CD4-positive, CD25-positive, alpha-beta regulatory T cell (primary cell): ENCODE measurements at regions not wholly inside any gene's neighbourhood (a gene's known extent, or its start where the extent isn't known, plus 50 kb on each side); places are given as distances from the start of the nearest gene placed in this dataset.

Experiments
- ATAC-seq, 2 donors: fragments of 150-1000 bp; cut with Tn5 transposase; one replicate each; pipeline ENCODE4 v1.10.0; 2021; ENCODE audit warnings: low read depth in 2 of 2, moderate number of reproducible peaks in 2 of 2, moderate library complexity in 1 of 2
- DNase-seq, 3 donors: peaks; one replicate each; pipeline versions ENCODE4 v3.0.0 to v3.0.0-alpha.2; 2012 to 2022; ENCODE audit warnings: mixed read lengths in 1 of 3
- H3K27ac ChIP-seq: one replicate; pipeline ENCODE4 v1.7.0; 2013; ENCODE audit warnings: mild to moderate bottlenecking, low read length; ENCODE audit not compliant: insufficient read depth, poor library complexity, severe bottlenecking
- H3K27me3 ChIP-seq: one replicate; pipeline ENCODE4 v1.7.0; 2013; ENCODE audit warnings: low read length; ENCODE audit not compliant: control insufficient read depth, insufficient read depth
- H3K36me3 ChIP-seq: one replicate; pipeline ENCODE4 v1.7.0; 2013; ENCODE audit warnings: mild to moderate bottlenecking, low read length, moderate library complexity; ENCODE audit not compliant: control insufficient read depth, insufficient read depth
- H3K4me1 ChIP-seq: 2 replicates; pipeline ENCODE4 v1.7.0; 2013; ENCODE audit warnings: mild to moderate bottlenecking, low read length; ENCODE audit not compliant: insufficient read depth, control insufficient read depth, poor library complexity, severe bottlenecking
- H3K4me3 ChIP-seq: one replicate; pipeline ENCODE4 v1.7.0; 2013; ENCODE audit warnings: low read depth, mild to moderate bottlenecking, low read length, moderate library complexity
- H3K9me3 ChIP-seq, 2 experiments: 1 replicate in 1 of 2; 2 replicates in 1 of 2; pipeline ENCODE4 v1.7.0; 2013; ENCODE audit warnings: low read length in 2 of 2, mild to moderate bottlenecking in 1 of 2, moderate library complexity in 1 of 2; ENCODE audit not compliant: control insufficient read depth in 2 of 2
- H3K27ac Mint-ChIP-seq, 3 donors: one replicate each; pipeline ENCODE4 v1.8.0; 2020 to 2022; ENCODE audit warnings: mild to moderate bottlenecking in 3 of 3, mixed read lengths in 3 of 3, moderate library complexity in 2 of 3
- H3K27me3 Mint-ChIP-seq: one replicate; pipeline ENCODE4 v1.8.0; 2022; ENCODE audit warnings: mild to moderate bottlenecking, mixed read lengths
- H3K36me3 Mint-ChIP-seq: one replicate; pipeline ENCODE4 v1.8.0; 2020; ENCODE audit warnings: mixed read lengths
- H3K4me1 Mint-ChIP-seq, 4 donors: one replicate each; pipeline ENCODE4 v1.8.0; 2020 to 2022; ENCODE audit warnings: mixed read lengths in 4 of 4, mild to moderate bottlenecking in 1 of 4
- H3K4me3 Mint-ChIP-seq, 4 donors: one replicate each; pipeline ENCODE4 v1.8.0; 2020 to 2022; ENCODE audit warnings: mild to moderate bottlenecking in 4 of 4, mixed read lengths in 4 of 4, moderate library complexity in 3 of 4
- H3K9me3 Mint-ChIP-seq, 7 donors: one replicate each; pipeline ENCODE4 v1.8.0; 2020 to 2022; ENCODE audit warnings: mixed read lengths in 7 of 7, mild to moderate bottlenecking in 3 of 7, moderate library complexity in 2 of 7

DNA sequence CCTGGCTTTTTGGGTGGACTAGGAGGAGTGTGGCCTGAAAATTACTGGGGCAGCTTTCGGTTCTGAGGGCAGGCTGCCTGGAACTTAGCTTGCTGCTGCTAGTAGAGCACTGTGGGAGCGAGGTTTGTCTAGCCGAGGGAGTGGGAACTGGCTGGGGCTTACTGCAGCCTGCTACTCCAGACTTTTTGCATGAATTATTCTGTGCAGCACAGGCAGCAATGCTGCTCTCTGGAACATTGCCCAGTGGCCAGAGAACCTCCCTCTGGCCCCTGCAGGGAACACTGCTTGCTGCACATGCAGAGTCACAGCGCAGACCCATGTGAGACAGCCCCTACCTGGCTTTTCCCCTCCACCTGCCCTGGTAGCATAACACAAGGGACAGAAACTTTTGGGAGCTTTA lies 263.9 kb upstream of the SLITRK2 start:
- Histone ChIP-seq H3K27me3 (no peaks in the 10 kb centered on the region), H3K27ac (no peak overlapping the region), H3K4me1 (no peaks in the 10 kb centered on the region), H3K4me3 (no peak overlapping the region), H3K36me3 (no peaks in the 10 kb centered on the region), H3K9me3 (no peaks in the 10 kb centered on the region)
- H3K4me3 Mint-ChIP-seq, result no peak overlapping the region
- peaks cover 0 to 6% (median 0%) of the 10 kb centered on the region in 7 donors for H3K9me3 Mint-ChIP-seq
- no peaks in the 10 kb centered on the region for H3K27me3 Mint-ChIP-seq
- DNase-seq (no peak), ATAC-seq (no peak)
- no peaks in the 10 kb centered on the region for H3K36me3 Mint-ChIP-seq
- no peak overlapping the region for H3K27ac Mint-ChIP-seq
- H3K4me1 Mint-ChIP-seq, result no peaks in the 10 kb centered on the region

DNA sequence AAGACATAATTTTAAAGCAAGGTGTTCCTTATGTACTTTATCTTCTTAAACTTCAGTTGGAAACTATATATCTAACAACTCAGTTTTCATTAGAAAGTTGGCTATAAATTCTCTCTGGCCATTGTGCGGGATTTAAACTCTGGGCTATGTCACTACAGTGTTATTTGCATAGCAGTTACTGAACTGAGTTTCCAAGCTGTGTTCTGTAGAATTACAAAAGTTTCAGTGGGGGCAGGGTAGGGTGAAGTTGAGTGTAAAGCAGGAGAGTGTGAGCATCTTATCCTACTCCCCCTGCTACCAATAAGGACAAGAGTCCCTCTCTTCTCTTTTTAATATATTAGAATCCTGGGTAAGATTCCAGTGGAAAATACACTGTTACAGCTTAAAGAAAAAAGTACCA lies 254.5 kb upstream of the SLITRK2 start:
- H3K27ac ChIP-seq, result no peak overlapping the region
- DNase-seq (no peak), ATAC-seq (no peak)
- Mint-ChIP-seq H3K27me3 (no peaks in the 10 kb centered on the region), H3K9me3 (peaks cover 0 to 6% (median 0%) of the 10 kb centered on the region in 7 donors), H3K36me3 (no peaks in the 10 kb centered on the region), H3K4me1 (no peaks in the 10 kb centered on the region), H3K4me3 (no peak overlapping the region), H3K27ac (no peak overlapping the region)
- no peaks in the 10 kb centered on the region for H3K4me1 ChIP-seq
- no peaks in the 10 kb centered on the region for H3K9me3 ChIP-seq
- H3K27me3 ChIP-seq, result no peaks in the 10 kb centered on the region
- H3K36me3 ChIP-seq, result no peaks in the 10 kb centered on the region
- H3K4me3 ChIP-seq, result no peak overlapping the region

DNA sequence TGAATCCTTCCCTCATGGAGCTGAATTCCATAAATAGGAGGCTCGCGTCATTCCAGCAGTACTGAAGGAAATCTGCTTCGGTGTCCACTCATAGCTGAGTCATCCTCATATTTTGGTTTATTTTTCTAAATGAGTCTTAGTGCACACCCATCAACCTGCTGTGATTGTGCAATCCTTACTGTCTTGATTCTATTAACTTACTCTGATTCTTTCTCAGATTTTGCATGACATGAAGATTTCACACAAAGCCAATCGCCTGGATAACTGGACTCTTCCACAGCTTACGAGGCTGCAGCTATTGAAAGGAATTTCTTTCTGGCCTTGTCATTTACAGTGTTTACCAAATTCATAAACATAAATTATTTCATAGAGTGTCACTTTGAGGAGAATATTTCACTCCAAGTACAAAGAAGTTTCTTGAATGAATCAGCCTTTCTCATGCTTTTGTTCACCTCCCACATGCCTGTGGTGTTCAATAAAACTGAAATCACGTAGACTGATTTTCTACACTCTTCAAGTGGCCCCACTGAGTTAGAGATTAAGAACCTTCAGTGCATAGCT lies 207.6 kb upstream of the SLITRK2 start:
- H3K9me3 ChIP-seq, result peaks cover 0 to 4% of the 10 kb centered on the region in 2 experiments
- no peak overlapping the region for H3K27ac ChIP-seq
- no peaks in the 10 kb centered on the region for H3K4me1 ChIP-seq
- Mint-ChIP-seq H3K9me3 (peaks cover 0 to 7% (median 4%) of the 10 kb centered on the region in 7 donors), H3K4me1 (no peaks in the 10 kb centered on the region), H3K4me3 (no peak overlapping the region), H3K27me3 (no peaks in the 10 kb centered on the region), H3K27ac (no peak overlapping the region), H3K36me3 (no peaks in the 10 kb centered on the region)
- H3K27me3 ChIP-seq, result no peaks in the 10 kb centered on the region
- DNase-seq (no peak), ATAC-seq (no peak)
- H3K4me3 ChIP-seq, result no peak overlapping the region
- no peaks in the 10 kb centered on the region for H3K36me3 ChIP-seq

DNA sequence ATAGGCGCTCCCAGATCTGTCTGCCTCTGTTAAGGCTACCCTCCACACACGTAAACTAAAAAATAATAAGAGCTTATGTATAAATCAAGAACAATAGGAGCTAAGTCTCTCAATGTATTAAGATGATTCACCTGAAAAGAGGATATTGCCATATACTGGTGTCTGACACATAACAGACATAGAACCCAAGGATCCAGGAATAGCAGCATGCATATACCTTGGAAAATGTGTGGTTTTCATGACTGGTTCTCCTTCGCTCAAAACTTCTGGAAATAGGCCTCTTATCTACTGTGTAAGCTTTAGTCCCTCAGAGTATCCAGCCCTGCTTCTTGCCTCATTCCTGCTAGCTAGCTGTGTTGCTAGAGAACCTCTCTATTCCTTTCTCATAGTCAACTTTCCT lies 203.7 kb upstream of the SLITRK2 start:
- DNase-seq (no peak), ATAC-seq (no peak)
- Mint-ChIP-seq H3K9me3 (peaks cover 0 to 13% (median 2%) of the 10 kb centered on the region in 7 donors), H3K27me3 (no peaks in the 10 kb centered on the region), H3K4me1 (no peaks in the 10 kb centered on the region), H3K27ac (no peak overlapping the region), H3K36me3 (no peaks in the 10 kb centered on the region), H3K4me3 (no peak overlapping the region)
- no peak overlapping the region for H3K27ac ChIP-seq
- H3K9me3 ChIP-seq, result peaks cover 0 to 2% of the 10 kb centered on the region in 2 experiments
- H3K4me1 ChIP-seq, result no peaks in the 10 kb centered on the region
- no peaks in the 10 kb centered on the region for H3K36me3 ChIP-seq
- no peak overlapping the region for H3K4me3 ChIP-seq
- no peaks in the 10 kb centered on the region for H3K27me3 ChIP-seq

DNA sequence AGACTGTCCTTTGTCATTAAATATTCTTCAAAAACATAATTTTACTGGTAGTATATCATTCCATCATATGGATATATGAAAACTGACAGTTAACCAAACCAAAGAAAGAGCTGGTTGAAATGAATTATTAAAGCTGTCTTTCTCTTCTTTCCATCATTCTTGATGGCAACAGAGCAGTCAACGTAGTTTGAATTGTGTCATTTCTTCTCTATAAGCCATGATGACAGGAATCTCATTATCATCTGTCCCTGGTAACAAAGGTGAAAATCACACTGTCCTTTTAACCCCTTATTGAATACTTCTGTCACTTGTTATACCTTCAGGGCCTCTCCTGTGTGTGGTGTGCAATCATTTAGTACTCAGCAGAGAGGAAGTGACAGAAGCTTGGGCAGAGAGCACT lies 197.0 kb upstream of the SLITRK2 start:
- Mint-ChIP-seq H3K4me3 (no peak overlapping the region), H3K27me3 (no peaks in the 10 kb centered on the region), H3K4me1 (no peaks in the 10 kb centered on the region), H3K9me3 (peaks cover 0 to 9% (median 2%) of the 10 kb centered on the region in 7 donors), H3K27ac (no peak overlapping the region), H3K36me3 (no peaks in the 10 kb centered on the region)
- DNase-seq (no peak), ATAC-seq (no peak)
- Histone ChIP-seq H3K4me1 (no peaks in the 10 kb centered on the region), H3K36me3 (no peaks in the 10 kb centered on the region), H3K27ac (no peak overlapping the region), H3K4me3 (no peak overlapping the region), H3K9me3 (peaks cover 0 to 5% of the 10 kb centered on the region in 2 experiments), H3K27me3 (no peaks in the 10 kb centered on the region)

DNA sequence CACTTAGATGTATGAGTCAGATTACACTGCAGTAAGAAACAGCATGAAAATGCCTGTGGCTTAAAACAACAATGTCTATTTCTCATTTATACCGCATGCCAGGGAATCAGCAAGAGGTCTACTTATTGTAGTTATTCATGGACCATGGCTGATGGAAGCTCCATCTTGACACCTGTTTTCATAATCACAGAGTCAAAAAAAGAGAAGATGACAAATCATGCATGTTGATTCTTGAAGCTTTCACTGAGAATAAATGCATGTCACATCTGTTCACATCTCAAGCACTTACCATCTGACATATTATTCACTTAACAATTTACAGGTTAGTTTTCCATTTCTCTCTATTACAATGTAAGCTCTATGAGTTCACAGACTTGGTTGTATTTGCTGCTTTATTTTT lies 194.2 kb upstream of the SLITRK2 start:
- H3K27ac ChIP-seq, result no peak overlapping the region
- DNase-seq (no peak), ATAC-seq (no peak)
- H3K4me3 ChIP-seq, result no peak overlapping the region
- H3K9me3 ChIP-seq, result peaks cover 0 to 8% of the 10 kb centered on the region in 2 experiments
- no peaks in the 10 kb centered on the region for H3K4me1 ChIP-seq
- Mint-ChIP-seq H3K4me1 (no peaks in the 10 kb centered on the region), H3K4me3 (no peak overlapping the region), H3K27me3 (no peaks in the 10 kb centered on the region), H3K36me3 (no peaks in the 10 kb centered on the region), H3K27ac (no peak overlapping the region), H3K9me3 (peaks cover 0 to 11% (median 0%) of the 10 kb centered on the region in 7 donors)
- no peaks in the 10 kb centered on the region for H3K36me3 ChIP-seq
- H3K27me3 ChIP-seq, result no peaks in the 10 kb centered on the region

DNA sequence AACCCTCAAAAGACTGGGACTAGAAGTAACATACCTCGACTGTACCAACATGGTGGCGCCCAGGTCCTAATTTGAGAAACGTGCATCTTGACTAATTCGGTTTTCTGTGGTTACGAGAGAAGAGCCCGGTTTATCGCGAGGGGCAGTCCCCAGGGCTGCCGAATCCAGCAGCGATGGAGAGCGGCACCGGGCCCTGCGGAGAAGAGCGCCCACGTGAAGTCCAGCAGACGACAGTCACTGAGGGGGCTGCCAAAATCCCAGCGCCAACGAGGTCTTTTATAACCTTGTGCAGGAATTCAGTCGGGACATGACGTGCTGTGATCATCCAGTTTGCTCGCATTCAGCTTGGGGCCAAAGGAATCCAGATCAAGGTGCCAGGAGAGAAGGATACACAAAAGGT lies 187.5 kb upstream of the SLITRK2 start:
- no peak overlapping the region for H3K4me3 ChIP-seq
- no peak for ATAC-seq
- peaks cover 0 to 2% of the 10 kb centered on the region in 2 experiments for H3K9me3 ChIP-seq
- no peaks in the 10 kb centered on the region for H3K4me1 ChIP-seq
- H3K36me3 ChIP-seq, result no peaks in the 10 kb centered on the region
- no peak overlapping the region for H3K27ac Mint-ChIP-seq
- H3K27ac ChIP-seq, result no peak overlapping the region
- DNase-seq, result no peak
- no peaks in the 10 kb centered on the region for H3K27me3 Mint-ChIP-seq
- H3K36me3 Mint-ChIP-seq, result no peaks in the 10 kb centered on the region
- no peak overlapping the region for H3K4me3 Mint-ChIP-seq
- H3K27me3 ChIP-seq, result no peaks in the 10 kb centered on the region
- H3K9me3 Mint-ChIP-seq, result peaks cover 0 to 7% (median 2%) of the 10 kb centered on the region in 7 donors
- no peaks in the 10 kb centered on the region for H3K4me1 Mint-ChIP-seq

DNA sequence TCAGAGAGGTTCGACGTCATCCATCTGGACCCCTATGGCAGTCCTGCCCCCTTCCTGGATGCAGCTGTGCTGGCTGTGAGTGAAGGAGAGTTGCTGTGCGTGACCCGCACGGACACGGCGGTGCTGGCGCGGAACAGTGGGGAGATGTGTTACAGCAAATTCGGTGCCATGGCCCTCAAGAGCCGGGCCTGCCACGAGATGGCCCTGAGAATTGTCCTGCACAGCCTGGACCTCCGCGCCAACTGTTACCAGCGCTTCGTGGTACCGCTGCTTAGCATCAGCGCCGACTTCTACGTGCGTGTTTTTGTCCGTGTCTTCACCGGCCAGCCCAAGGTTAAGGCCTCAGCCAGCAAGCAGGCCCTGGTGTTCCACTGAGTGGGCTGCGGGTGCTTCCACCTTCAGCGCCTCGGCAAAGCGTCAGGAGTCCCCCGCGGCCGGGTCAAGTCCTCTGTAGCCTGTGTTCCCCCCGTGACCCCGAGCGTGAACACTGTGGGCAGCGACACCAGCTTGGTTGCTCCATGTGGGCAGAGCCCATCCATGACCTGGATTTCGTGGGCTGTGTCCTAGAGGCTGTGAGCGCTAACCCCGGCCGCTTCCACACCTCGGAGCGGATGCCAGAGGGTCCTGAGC lies 186.7 kb upstream of the SLITRK2 start:
- Mint-ChIP-seq H3K27me3 (no peaks in the 10 kb centered on the region), H3K4me3 (no peak overlapping the region), H3K9me3 (peaks cover 0 to 8% (median 3%) of the 10 kb centered on the region in 7 donors), H3K36me3 (no peaks in the 10 kb centered on the region), H3K27ac (no peak overlapping the region), H3K4me1 (no peaks in the 10 kb centered on the region)
- no peaks in the 10 kb centered on the region for H3K36me3 ChIP-seq
- H3K27me3 ChIP-seq, result no peaks in the 10 kb centered on the region
- H3K27ac ChIP-seq, result no peak overlapping the region
- ATAC-seq (no peak), DNase-seq (no peak)
- H3K4me3 ChIP-seq, result no peak overlapping the region
- no peaks in the 10 kb centered on the region for H3K4me1 ChIP-seq
- H3K9me3 ChIP-seq, result peaks cover 0 to 2% of the 10 kb centered on the region in 2 experiments
